ENCODE measurements at regions not wholly inside any gene's neighbourhood (a gene's known extent, or its start where the extent isn't known, plus 50 kb on each side); places are given as distances from the start of the nearest gene placed in this dataset.

DNA sequence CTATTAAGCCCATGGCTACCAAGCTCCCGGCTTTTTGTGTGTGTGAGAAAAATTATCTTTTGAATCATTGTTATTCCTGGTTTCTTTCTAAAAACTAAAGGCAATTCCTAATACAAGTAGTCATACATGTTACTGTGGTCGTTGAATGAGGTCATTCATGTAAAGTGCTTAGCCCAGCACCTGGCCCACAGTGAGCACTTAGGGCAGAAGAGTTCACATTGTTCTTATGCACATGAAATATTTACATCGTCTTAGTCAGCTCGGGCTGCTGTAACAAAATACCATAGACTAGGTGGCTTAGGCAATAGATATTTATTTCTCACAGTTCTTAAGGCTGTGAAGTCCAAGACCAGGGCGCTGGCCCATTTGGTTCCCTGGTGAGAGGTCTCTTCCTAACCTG is 216.1 kb downstream of the SHQ1 start:
- TF ChIP-seq RFX5 (IDR thresholded peaks at IDR 0.05; ENCODE audit: low read depth, low read length) (no peak), BHLHE40 (IDR thresholded peaks at IDR 0.05; ENCODE audit: low read depth, low read length) (no peak), CEBPB (IDR thresholded peaks at IDR 0.05; ENCODE audit: low read depth, low read length) (no peak), RAD21 (IDR thresholded peaks at IDR 0.05; ENCODE audit: low read length) (no peak), MAFK (IDR thresholded peaks at IDR 0.05; ENCODE audit: low read depth, low read length) (no peak), RCOR1 (IDR thresholded peaks at IDR 0.05; ENCODE audit: insufficient replicate concordance, low read length) (no peak), POLR2A (IDR thresholded peaks at IDR 0.05; ENCODE audit: low read depth, low read length) (no peak), MXI1 (IDR thresholded peaks at IDR 0.05; ENCODE audit: borderline replicate concordance, low read depth, low read length) (no peak), FOS (IDR thresholded peaks at IDR 0.05; ENCODE audit: low read depth, low read length) (no peak), MAZ (IDR thresholded peaks at IDR 0.05; ENCODE audit: borderline replicate concordance, low read depth, low read length) (no peak), SMC3 (IDR thresholded peaks at IDR 0.05; ENCODE audit: low read depth, low read length) (no peak), NFE2L2 (IDR thresholded peaks at IDR 0.05; ENCODE audit: low read depth, low read length) (no peak), CHD1 (IDR thresholded peaks at IDR 0.05; ENCODE audit: low read depth, low read length) (no peak)
- TF ChIP-seq, protein P1, sequence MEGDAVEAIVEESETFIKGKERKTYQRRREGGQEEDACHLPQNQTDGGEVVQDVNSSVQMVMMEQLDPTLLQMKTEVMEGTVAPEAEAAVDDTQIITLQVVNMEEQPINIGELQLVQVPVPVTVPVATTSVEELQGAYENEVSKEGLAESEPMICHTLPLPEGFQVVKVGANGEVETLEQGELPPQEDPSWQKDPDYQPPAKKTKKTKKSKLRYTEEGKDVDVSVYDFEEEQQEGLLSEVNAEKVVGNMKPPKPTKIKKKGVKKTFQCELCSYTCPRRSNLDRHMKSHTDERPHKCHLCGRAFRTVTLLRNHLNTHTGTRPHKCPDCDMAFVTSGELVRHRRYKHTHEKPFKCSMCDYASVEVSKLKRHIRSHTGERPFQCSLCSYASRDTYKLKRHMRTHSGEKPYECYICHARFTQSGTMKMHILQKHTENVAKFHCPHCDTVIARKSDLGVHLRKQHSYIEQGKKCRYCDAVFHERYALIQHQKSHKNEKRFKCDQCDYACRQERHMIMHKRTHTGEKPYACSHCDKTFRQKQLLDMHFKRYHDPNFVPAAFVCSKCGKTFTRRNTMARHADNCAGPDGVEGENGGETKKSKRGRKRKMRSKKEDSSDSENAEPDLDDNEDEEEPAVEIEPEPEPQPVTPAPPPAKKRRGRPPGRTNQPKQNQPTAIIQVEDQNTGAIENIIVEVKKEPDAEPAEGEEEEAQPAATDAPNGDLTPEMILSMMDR (conservative IDR thresholded peaks at IDR 0.05; ENCODE audit: low read depth, low read length) = no peak
- TF ChIP-seq, protein P2, sequence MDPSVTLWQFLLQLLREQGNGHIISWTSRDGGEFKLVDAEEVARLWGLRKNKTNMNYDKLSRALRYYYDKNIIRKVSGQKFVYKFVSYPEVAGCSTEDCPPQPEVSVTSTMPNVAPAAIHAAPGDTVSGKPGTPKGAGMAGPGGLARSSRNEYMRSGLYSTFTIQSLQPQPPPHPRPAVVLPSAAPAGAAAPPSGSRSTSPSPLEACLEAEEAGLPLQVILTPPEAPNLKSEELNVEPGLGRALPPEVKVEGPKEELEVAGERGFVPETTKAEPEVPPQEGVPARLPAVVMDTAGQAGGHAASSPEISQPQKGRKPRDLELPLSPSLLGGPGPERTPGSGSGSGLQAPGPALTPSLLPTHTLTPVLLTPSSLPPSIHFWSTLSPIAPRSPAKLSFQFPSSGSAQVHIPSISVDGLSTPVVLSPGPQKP (IDR thresholded peaks at IDR 0.05; ENCODE audit: borderline replicate concordance, low read depth, low read length) = no peak
- TF ChIP-seq, protein P3, sequence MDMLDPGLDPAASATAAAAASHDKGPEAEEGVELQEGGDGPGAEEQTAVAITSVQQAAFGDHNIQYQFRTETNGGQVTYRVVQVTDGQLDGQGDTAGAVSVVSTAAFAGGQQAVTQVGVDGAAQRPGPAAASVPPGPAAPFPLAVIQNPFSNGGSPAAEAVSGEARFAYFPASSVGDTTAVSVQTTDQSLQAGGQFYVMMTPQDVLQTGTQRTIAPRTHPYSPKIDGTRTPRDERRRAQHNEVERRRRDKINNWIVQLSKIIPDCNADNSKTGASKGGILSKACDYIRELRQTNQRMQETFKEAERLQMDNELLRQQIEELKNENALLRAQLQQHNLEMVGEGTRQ (IDR thresholded peaks at IDR 0.05; ENCODE audit: low read depth, low read length) = no peak
- Histone ChIP-seq H2BK15ac (ENCODE audit: low read depth, low read length) (no peak overlapping the region), H3K9me1 (ENCODE audit: insufficient read depth, low read length) (no peaks in the 10 kb centered on the region), H2AFZ (replicated peaks; ENCODE audit: low read length, poor library complexity) (no peak overlapping the region), H3K4me2 (ENCODE audit: low read depth, low read length) (no peak overlapping the region), H4K5ac (ENCODE audit: low read depth, low read length) (no peak overlapping the region), H4K8ac (ENCODE audit: low read depth in 2 of 2, low read length in 2 of 2) (no peak overlapping the region), H3K4me3 (ENCODE audit: insufficient read depth, low read depth, low read length) (no peak overlapping the region), H3K36me3 (ENCODE audit: control insufficient read depth, insufficient read depth, low read length) (no peaks in the 10 kb centered on the region), H3K18ac (ENCODE audit: low read depth, low read length) (no peak overlapping the region), H3K4me1 (ENCODE audit: control insufficient read depth, insufficient read depth, low read length) (no peaks in the 10 kb centered on the region), H2BK5ac (ENCODE audit: low read depth, low read length, poor library complexity, severe bottlenecking) (no peak overlapping the region), H3K4ac (ENCODE audit: low read depth, low read length) (no peak overlapping the region), H3K23ac (ENCODE audit: low read depth, low read length) (no peak overlapping the region), H3K27ac (ENCODE audit: insufficient read depth, low read length) (no peak overlapping the region), H4K20me1 (ENCODE audit: insufficient read depth, low read length) (no peaks in the 10 kb centered on the region), H2AK5ac (ENCODE audit: low read depth, low read length) (no peak overlapping the region), H2AK9ac (replicated peaks; ENCODE audit: low read depth, low read length, poor library complexity) (no peak overlapping the region), H3K56ac (ENCODE audit: extremely low read depth, insufficient read depth, low read length) (no peak overlapping the region), H4K91ac (ENCODE audit: insufficient read depth, low read depth, low read length) (no peak overlapping the region), H3K79me1 (ENCODE audit: low read depth in 1 of 2, low read length in 2 of 2) (no peaks in the 10 kb centered on the region), H3K14ac (replicated peaks; ENCODE audit: low read depth, low read length) (no peak overlapping the region), H2BK20ac (ENCODE audit: low read depth, low read length) (no peak overlapping the region), H2BK120ac (ENCODE audit: low read depth, low read length) (no peak overlapping the region), H3K9ac (ENCODE audit: low read depth, low read length) (no peak overlapping the region), H3K9me3 (ENCODE audit: control insufficient read depth, insufficient read depth, low read length) (0 out of 2 replicates have a peak, but pooled peaks cover 1% of the 10 kb centered on the region), H3K27me3 (ENCODE audit: control insufficient read depth, insufficient read depth, low read length) (peaks cover 9% of the 10 kb centered on the region)
- ChIA-PET POLR2A (ENCODE audit: unreplicated experiment) (no interaction called here), CTCF (no interaction called here)
- intact Hi-C loops (cut with micrococcal nuclease) (no loop called here), dilution Hi-C loops (cut with HindIII; ENCODE audit: low sequenced_read_pairs, unreplicated experiment) (no loop called here), in situ Hi-C loops (cut with MboI; ENCODE audit: low sequenced_read_pairs) (no loop called here)
- no TSS peak for BruUV-seq (replicated peaks)
- no peak for DNase-seq
- ATAC-seq (ENCODE audit: low read depth) = no peak
- no CpG with 5 or more reads among the region's 5 CpGs for WGBS, 2 experiments (ENCODE audit: extremely low coverage in 2 of 2, insufficient read length in 1 of 2)

All from IMR-90 (cell line).